GM21576 (cell line): ENCODE measurements at regions not wholly inside any gene's neighbourhood (a gene's known extent, or its start where the extent isn't known, plus 50 kb on each side); places are given as distances from the start of the nearest gene placed in this dataset.
A peak's percentile ranks its signal among the peaks of the same experiment; 100 is the strongest.
"Not testable (repeated sequence)": the region's sequence is repeated elsewhere in the genome, so short reads cannot be mapped to it uniquely, and the experiment has no call there.

Source experiments
- ATAC-seq: cut with Tn5 transposase; IDR thresholded peaks from one replicate; pipeline ENCODE4 v1.9.1; 2021; ENCODE audit warnings: mild to moderate bottlenecking, moderate library complexity; ENCODE audit not compliant: unreplicated experiment

GRCh38 chrX:81857192-81857591 lies 655.3 kb downstream of the SH3BGRL start:
- ATAC-seq = no peak

DNA sequence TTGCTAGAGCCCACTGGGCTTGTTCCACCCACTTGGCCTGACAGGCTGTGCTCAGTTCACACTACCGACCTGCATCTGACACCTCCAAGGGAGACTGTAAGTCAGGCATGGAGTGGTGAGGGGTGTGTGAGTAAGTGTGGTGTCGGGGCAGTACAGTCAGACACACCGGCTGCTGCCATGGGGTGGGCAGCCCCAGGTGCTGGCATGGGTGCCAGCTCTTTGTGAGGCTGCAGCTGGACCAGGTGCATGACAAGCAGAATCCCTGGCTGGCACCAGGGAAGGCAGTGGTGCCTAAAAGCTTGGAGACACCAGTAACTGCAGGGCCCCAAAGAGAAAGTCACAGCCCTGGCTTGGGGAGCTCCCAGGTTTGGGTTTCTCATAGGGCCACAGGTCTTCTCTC lies 665.0 kb downstream of the SH3BGRL start:
- no peak for ATAC-seq

DNA sequence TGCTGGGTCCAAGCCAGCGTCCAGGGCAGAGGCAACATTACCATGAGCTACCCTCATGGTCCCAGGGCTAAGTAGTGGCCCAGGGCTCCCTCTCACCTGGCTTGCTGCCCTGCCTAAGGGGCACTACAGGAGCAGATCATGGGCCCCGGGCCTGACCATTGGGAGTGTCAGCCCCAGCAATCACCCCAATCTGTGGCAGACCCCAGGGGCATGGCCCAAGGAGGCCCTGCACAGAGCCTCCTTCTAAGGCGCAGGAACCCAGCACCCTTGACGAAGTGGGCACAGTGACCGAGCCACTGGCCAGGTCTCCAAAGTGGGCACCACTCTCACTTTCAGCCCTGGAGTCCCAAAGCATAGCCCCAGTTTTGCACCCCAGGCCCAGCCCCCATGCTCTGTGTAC lies 667.1 kb downstream of the SH3BGRL start:
- ATAC-seq = no peak

- no peak for ATAC-seq
These were observed 672.9 kb downstream of the SH3BGRL start for GRCh38 chrX:81874807-81875206.

DNA sequence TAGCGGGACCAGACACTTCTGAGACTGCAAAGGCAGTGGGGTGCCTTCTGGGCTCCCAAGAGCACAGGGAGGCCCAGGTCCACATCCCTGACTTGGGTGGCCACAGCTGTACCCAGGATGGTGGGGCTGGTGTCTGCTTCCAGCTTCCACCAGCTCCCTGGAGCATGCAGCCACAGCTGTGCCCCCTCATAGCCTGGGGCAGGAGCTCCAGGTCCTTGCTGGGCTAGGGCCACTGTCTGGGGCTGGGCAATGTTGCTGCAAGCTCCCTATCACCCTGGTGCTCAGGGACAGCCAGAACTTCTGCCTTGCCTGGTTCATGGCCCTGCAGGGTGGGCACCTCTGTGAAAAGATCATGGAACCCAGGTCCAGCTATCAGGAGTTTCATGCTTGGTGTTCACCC lies 673.9 kb downstream of the SH3BGRL start:
- no peak for ATAC-seq

DNA sequence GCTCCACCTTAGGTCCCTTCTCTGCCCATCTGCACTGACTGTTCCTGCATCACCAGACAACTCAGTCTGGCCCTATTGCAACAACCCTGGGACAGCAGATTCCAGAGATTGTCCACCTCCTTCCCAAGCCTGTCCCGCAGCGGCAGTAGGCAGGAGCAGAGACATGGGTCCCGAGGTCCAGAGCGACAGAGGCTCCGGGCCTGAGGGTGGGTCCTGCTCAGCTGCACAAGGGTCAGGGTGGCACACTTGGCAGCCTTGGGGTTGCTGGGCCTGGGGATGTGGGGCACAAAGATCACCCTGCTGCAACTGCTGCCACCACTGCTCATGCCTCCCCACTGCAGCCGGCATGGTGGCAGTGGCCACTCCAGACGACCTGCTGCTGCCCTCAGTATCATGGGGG lies 674.5 kb downstream of the SH3BGRL start:
- no peak for ATAC-seq

- no peak for ATAC-seq
These were observed 688.6 kb downstream of the SH3BGRL start for GRCh38 chrX:81890521-81890920.

DNA sequence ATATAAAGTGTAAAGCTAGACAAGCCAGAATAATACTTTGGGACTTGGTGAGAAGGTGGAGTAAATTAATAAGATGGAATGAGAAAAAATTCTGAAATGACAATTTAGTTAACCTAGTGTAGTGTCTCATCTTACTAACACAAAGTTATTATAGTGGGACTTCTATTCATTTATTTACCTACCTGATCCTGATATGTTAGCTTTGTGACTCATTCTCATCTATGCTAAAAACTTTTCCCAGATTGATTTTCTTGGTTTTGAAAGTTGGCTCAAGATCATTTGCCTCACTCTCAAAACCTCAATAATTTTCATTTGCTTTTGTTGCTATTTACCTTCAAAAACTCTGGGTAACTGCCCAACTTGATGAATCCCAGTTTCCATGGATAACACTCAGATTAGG lies 698.6 kb downstream of the SH3BGRL start:
- ATAC-seq = no peak

DNA sequence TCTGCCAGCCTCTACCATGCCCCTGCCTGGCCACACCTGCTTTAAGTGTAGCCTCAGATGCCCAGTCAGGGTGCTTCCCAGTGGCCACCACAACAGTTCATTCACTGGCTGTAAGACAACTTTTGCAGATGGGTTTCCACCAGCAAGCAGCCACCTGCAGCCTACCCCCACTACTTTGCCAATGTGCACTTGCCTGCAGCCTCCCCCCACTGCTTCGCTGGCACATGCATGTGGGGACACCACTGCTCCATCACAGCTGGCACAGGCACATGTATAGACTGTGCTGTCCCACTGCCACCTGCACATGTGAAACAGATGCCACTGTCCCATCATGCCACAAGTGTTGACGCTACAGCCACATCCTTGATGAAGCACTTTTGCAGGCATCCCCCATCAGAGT lies 723.9 kb downstream of the SH3BGRL start:
- ATAC-seq = no peak

- not testable (repeated sequence) for ATAC-seq
These were observed 744.0 kb downstream of the SH3BGRL start for GRCh38 chrX:81945911-81946310.

GRCh38 chrX:81957318-81957717 lies 755.4 kb downstream of the SH3BGRL start:
- no peak for ATAC-seq

DNA sequence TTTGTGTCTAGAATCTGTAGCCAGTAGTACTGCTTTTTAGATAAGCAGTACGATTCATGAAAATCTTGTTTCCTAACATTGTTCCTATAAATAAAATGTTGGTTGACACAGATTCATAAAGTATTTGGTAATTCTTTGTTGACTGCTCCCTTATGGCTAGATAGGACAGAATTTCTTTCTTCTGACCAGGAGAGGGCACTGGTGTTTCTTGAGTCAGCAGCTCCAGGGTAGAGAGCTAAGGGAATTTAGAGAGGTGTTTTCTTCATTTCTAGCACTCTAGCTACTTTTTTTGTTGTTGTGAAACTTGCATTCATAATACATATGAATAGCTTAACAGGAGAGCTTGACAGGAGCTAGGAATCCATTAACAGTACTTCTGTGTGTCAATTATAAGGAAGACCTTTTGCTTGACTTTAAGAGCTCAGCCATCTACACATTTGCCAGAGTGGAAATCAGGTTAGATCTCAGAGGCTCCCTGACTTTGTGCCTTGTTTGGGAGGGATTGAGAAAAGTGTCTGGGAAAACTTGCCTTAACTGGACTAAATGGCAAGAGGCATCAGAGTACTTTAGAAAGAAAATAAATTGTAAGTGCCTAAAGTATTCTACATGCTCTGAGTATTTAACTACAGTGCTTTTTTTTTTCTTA lies 756.1 kb downstream of the SH3BGRL start:
- peak; percentile 71 for ATAC-seq

- no peak for ATAC-seq
These were observed 758.1 kb downstream of the SH3BGRL start for GRCh38 chrX:81959964-81960363.

DNA sequence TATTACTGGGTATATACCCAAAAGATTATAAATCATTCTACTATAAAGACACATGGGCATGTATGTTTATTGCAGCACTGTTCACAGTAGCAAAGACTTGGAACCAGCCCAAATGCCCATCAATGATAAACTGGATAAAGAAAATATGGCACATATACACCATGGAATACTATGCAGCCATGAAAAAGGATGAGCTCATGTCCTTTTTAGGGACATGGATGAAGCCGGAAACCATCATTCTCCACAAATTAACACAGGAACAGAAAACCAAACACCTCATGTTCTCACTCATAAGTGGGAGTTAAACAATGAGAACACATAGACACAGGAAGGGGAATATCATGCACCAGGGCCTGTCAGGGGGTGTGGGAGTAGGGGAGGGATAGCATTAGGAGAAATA lies 772.5 kb downstream of the SH3BGRL start:
- not testable (repeated sequence) for ATAC-seq

DNA sequence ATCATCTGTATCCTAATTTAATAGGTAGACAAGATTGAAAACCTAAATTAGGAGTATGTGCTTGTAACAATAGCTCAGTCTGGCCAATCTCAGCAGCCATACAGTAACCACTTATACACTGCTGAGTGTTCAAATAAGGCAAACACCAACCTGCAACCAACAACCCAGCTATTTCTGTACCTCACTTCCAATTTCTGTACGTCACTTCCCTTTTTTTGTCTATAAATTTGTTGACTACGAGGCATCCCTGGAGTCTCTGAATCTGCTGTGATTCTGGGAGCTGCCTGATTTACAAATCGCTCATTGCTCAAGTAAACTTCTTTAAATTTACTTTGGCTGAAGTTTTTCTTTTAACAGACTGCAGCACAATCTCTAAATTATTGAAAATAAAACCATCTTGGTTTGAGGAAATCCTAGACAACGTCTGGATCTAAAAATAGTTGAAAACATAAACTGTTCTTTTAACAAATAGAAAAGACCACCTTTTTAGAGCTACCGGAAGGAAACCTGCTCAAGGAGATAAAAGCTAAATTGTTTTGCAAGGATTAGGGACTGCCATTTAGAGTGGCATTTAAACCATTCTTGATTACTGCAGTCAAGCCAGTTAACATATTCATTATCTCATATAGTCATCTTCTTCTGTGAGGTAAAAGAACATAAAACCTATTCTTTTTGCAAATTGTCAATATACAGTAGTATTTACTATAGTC lies 778.1 kb downstream of the SH3BGRL start:
- no peak for ATAC-seq

- not testable (repeated sequence) for ATAC-seq
These were observed 785.3 kb downstream of the SH3BGRL start for GRCh38 chrX:81987217-81987616.

DNA sequence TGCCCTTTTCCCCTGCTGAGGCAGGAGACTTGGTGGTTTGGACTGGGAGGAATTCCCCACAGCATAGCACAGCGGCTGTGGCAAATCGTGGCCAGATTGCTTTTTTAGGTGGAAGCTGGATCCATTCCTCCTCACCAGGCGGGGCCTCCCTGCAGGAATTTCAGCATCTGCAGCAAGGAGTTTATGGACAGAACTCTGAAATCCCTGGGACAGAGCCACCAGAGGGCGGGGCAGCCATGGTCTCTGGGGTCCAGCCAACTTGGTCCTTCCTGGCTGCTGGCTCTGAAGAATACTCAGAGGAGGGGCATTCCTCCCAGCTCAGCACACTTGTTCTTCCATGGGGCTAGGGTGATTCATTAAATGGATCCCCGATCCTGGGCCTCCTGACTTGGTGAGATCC lies 794.3 kb downstream of the SH3BGRL start:
- no peak for ATAC-seq

DNA sequence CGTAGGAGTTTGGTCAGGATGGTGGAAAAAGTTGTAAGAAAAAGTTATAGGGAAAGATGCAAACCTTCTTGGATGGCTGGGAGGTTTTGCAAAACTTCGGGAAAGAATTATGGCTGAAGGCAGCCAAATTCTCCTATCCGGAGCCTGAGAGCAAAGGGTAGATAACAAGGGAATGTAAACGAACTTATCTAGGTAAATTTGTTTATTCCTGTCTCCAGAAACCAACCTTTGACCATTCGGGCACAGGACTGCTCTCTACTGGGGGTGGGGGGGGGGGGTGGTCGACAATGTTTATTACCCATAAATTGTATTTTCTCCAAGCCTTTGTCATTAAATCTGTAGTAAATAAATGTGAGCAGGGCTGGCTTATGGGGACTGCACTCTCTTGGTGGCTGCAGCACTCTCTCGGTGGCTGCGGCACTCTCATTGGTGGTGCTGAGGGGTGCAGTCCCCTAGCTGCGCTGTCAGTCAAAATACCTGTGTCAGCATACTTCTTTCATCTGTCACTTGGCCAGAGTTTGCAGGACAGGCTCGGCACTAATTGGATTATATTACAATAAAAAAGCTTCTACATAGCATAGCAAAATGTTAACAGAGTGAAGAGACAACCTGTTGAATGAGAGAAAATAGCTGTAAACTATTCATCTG lies 827.8 kb downstream of the SH3BGRL start:
- ATAC-seq = no peak

DNA sequence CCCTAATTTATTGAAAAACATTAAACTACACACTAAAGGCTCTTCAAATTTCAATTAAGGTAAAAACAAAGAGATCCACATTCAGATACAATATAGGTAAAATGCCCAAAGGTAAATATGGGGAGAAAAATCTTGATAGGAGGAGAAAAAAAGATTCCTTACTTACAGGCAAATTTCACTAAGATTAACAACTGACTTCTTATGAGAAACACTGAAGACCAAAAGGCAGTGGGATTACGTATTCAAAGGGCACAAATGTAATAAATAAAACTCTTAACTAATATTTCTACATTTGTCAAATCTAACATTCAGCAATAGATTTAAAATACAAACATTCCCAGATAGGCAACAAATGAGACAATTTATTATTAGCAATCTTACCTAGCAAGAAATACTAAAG lies 829.3 kb downstream of the SH3BGRL start:
- no peak for ATAC-seq

DNA sequence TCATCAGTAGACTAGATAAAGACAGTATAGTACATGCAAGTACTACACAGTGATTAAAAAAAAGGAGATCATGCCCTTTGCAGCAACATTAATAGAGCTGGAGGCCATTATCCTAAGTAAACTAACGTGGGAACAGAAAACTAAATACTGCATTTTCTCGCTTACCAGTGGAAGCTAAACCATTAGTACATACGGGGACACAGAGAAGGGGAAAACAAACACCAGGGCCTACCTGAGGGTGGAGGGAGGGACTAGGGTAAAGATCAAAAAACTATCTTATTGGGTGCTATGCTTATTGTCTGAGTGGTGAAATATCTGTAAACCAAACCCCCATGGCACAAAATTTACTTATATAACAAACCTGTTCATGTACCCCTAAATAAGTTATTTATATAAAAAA lies 836.9 kb downstream of the SH3BGRL start:
- no peak for ATAC-seq

DNA sequence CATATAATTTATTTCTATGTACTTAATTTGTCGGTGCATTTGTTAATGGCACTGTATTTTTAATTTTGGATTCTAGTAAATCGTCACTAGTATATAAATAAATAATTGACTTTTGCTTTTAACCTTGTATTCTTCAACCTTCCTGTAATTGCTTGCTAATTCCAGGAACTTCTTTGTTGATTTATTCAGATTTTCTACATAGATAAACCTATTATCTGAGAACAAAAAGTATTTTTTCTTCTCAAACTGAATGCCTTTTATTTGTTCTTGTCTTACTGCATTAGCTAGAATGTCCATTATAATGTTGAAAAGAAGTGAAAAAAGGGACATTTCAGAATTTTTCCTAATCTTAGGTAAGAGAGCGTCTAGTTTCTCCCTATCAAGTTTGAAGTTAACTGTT lies 839.1 kb downstream of the SH3BGRL start:
- no peak for ATAC-seq

DNA sequence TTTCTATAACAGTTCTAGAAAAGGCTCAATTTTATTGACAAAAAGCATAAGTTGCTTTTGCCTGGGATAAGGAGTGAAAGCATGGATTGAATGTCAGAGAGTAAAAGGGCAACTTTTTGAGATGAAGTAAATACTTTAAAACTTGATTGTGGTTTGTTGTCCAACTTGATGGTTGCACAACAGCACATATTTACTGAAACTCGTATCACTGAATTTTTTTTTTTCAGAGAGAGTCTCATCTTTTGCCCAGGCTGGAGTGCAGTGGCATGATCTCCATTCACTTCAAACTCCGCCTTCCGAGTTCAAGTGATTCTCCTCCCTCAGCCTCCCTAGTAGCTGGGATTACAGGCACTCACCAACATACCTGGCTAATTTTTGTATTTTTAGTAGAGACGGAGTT lies 856.8 kb downstream of the SH3BGRL start:
- ATAC-seq = no peak
